Thyroid gland (tissue), 4 donors: ENCODE measurements at regions not wholly inside any gene's neighbourhood (a gene's known extent, or its start where the extent isn't known, plus 50 kb on each side); places are given as distances from the start of the nearest gene placed in this dataset.

Source experiments
- CTCF ChIP-seq, 6 experiments: fragments of 200-600 bp in 3 of 6; fragments of 450-650 bp in 3 of 6; sonication (generic) in 3 of 6; IDR thresholded peaks; one replicate each; pipeline ENCODE4 v1.5.1; 2016 to 2019; ENCODE audit warnings: antibody characterized with exemption in 6 of 6, mild to moderate bottlenecking in 2 of 6, inconsistent platforms in 1 of 6, moderate library complexity in 1 of 6
- POLR2A ChIP-seq, 2 donors: fragments of 450-650 bp; IDR thresholded peaks; one replicate each; pipeline ENCODE4 v1.6.1; 2017; ENCODE audit warnings: antibody characterized with exemption in 2 of 2, mild to moderate bottlenecking in 2 of 2, moderate library complexity in 1 of 2

- TF ChIP-seq POLR2A (IDR thresholded peaks at IDR 0.05) (no peak), CTCF (IDR thresholded peaks at IDR 0.05) (no peak)
Measured at GRCh38 chr2:176423819-176424218, 154.6 kb downstream of the MTX2 start.
